Central memory CD8-positive, alpha-beta T cell (primary cell): ENCODE measurements at regions not wholly inside any gene's neighbourhood (a gene's known extent, or its start where the extent isn't known, plus 50 kb on each side); places are given as distances from the start of the nearest gene placed in this dataset.

Source experiments
- ATAC-seq: fragments of 150-1000 bp; cut with Tn5 transposase; replicated peaks from 2 replicates; pipeline ENCODE4 v1.10.0; 2022; ENCODE audit warnings: mild to moderate bottlenecking, moderate FRiP score, moderate number of reproducible peaks; ENCODE audit not compliant: poor library complexity, severe bottlenecking; ENCODE audit errors: extremely low read depth
- DNase-seq, 2 donors: peaks; one replicate each; pipeline ENCODE4 v3.0.0; 2021; ENCODE audit warnings: low spot score in 2 of 2
- H3K27ac Mint-ChIP-seq: one replicate; pipeline ENCODE4 v1.8.0; 2022; ENCODE audit warnings: low read depth, mild to moderate bottlenecking, moderate library complexity, mixed read lengths
- H3K27me3 Mint-ChIP-seq: one replicate; pipeline ENCODE4 v1.8.0; 2022; ENCODE audit warnings: mixed read lengths
- H3K36me3 Mint-ChIP-seq: one replicate; pipeline ENCODE4 v1.8.0; 2022; ENCODE audit warnings: mild to moderate bottlenecking, moderate library complexity, mixed read lengths; ENCODE audit not compliant: insufficient read depth
- H3K4me1 Mint-ChIP-seq: one replicate; pipeline ENCODE4 v1.8.0; 2022; ENCODE audit warnings: mixed read lengths
- H3K4me3 Mint-ChIP-seq: one replicate; pipeline ENCODE4 v1.8.0; 2022; ENCODE audit warnings: mild to moderate bottlenecking, moderate library complexity, mixed read lengths
- H3K9me3 Mint-ChIP-seq: one replicate; pipeline ENCODE4 v1.8.0; 2022; ENCODE audit warnings: mixed read lengths

DNA sequence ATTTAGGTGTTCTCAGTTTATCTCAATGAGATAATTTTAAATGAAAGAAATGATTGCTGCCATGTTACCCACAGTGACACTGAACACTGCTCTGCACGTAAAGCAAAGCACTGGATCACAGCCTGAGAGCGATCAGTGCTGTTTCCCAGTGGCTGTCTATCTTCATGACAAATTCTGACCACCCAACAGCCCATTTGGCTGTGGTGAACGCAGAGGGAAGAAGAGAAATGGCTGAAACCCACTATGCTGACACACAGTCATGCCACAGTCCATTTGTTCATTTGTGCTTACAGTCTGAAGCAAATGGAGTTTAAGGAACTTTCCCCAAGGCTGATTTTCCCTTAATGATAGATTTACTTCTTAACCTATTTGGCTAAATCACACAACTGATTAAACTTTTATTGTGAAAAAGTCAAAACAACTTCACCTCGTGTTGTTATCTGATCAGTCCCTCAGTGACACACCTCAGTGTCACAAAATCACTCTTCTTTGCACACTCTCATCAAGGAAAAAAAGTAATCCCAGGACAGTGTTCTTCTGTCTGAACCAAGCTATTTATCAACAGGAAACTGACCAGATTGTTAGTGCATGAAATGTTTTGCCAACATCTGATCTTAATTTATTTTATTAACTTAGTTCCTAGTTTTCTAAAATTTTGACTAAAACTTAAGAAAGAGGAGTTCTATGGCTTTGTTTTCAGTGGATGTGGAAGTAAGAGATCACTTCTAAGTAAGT, 225.1 kb downstream of the TBX18 start:
- Mint-ChIP-seq H3K27me3 (no peaks in the 10 kb centered on the region), H3K9me3 (peaks cover 6% of the 10 kb centered on the region), H3K36me3 (no peaks in the 10 kb centered on the region), H3K4me3 (no peak overlapping the region), H3K27ac (no peak overlapping the region), H3K4me1 (no peaks in the 10 kb centered on the region)
- ATAC-seq (no peak), DNase-seq (no peak)

DNA sequence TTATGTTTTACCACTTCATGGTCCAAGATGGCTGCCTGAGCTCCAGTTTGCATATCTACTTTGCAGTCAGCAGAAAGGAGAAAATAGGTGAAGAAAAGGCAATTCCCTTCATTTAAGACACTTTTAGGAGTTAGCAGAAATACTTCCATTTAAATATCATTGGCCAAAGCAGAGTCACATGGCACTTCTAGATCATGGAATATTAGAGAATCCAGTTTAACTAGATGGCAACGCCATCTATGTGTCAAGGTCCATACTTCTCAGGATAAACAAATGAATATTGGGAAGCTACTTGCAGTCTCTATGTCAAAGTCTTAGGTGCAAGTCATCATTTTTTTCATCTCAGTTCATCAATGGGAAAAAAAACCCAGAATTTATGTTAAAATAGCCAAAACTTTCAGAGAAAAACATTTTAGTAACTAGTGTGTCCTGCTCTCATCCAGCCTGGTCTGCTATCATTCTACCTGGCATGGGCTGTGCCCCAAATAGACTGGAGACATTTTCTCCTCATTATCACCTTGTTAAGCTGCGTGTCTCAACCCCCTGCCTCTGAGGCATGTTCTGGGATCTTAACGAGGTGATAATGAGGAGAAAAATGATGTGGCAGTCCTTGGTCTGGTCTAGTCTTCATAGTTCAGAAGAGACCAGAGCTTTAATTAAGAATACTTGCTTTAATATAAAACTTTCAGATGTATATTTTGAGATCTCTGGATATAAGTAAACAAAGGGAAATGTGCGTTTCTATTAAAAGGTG, 227.3 kb downstream of the TBX18 start:
- ATAC-seq (no peak), DNase-seq (no peak)
- Mint-ChIP-seq H3K4me3 (no peak overlapping the region), H3K27ac (no peak overlapping the region), H3K9me3 (peaks cover 3% of the 10 kb centered on the region), H3K36me3 (no peaks in the 10 kb centered on the region), H3K4me1 (no peaks in the 10 kb centered on the region), H3K27me3 (no peaks in the 10 kb centered on the region)

- no peaks in the 10 kb centered on the region for H3K27me3 Mint-ChIP-seq
- DNase-seq (no peak), ATAC-seq (no peak)
- H3K4me3 Mint-ChIP-seq, result no peak overlapping the region
- peaks cover 23% of the 10 kb centered on the region for H3K9me3 Mint-ChIP-seq
- H3K27ac Mint-ChIP-seq, result no peak overlapping the region
- no peaks in the 10 kb centered on the region for H3K4me1 Mint-ChIP-seq
- no peaks in the 10 kb centered on the region for H3K36me3 Mint-ChIP-seq
Observed at GRCh38 chr6:84528201-84528600, 236.2 kb downstream of the TBX18 start.

DNA sequence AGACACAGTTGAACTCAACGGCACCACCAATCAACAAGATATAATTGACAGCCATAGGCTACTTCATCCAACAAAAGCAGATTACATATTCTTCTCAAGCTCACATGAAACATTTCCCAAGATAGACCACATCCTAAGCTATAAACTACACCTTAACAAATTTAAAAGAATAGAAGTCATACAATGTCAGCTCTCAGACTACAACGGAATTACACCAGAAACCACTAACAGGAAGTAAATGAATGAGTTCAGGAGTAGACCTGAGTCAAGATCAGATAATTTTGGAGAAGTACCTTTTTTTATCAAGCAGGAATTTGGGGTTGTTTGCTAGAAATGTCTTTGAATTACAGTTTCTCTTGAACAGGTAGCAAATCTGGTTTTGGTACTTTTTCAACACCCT, 237.8 kb downstream of the TBX18 start:
- ATAC-seq, result no peak
- no peak overlapping the region for H3K27ac Mint-ChIP-seq
- peaks cover 25% of the 10 kb centered on the region for H3K9me3 Mint-ChIP-seq
- no peaks in the 10 kb centered on the region for H3K27me3 Mint-ChIP-seq
- no peak overlapping the region for H3K4me3 Mint-ChIP-seq
- no peaks in the 10 kb centered on the region for H3K36me3 Mint-ChIP-seq
- no peak for DNase-seq
- no peaks in the 10 kb centered on the region for H3K4me1 Mint-ChIP-seq

- no peak overlapping the region for H3K4me3 Mint-ChIP-seq
- H3K4me1 Mint-ChIP-seq, result no peaks in the 10 kb centered on the region
- no peaks in the 10 kb centered on the region for H3K36me3 Mint-ChIP-seq
- ATAC-seq (no peak), DNase-seq (no peak)
- no peak overlapping the region for H3K27ac Mint-ChIP-seq
- H3K9me3 Mint-ChIP-seq, result peaks cover 20% of the 10 kb centered on the region
- H3K27me3 Mint-ChIP-seq, result no peaks in the 10 kb centered on the region
Observed at GRCh38 chr6:84525907-84526306, 238.5 kb downstream of the TBX18 start.

- H3K36me3 Mint-ChIP-seq, result no peaks in the 10 kb centered on the region
- DNase-seq (no peak), ATAC-seq (no peak)
- H3K4me3 Mint-ChIP-seq, result no peak overlapping the region
- H3K9me3 Mint-ChIP-seq, result peaks cover 13% of the 10 kb centered on the region
- H3K27ac Mint-ChIP-seq, result no peak overlapping the region
- H3K4me1 Mint-ChIP-seq, result no peaks in the 10 kb centered on the region
- H3K27me3 Mint-ChIP-seq, result no peaks in the 10 kb centered on the region
Observed at GRCh38 chr6:84524636-84525035, 239.8 kb downstream of the TBX18 start.

- DNase-seq (no peak), ATAC-seq (no peak)
- H3K36me3 Mint-ChIP-seq, result no peaks in the 10 kb centered on the region
- H3K27me3 Mint-ChIP-seq, result no peaks in the 10 kb centered on the region
- H3K27ac Mint-ChIP-seq, result no peak overlapping the region
- peaks cover 18% of the 10 kb centered on the region for H3K9me3 Mint-ChIP-seq
- no peaks in the 10 kb centered on the region for H3K4me1 Mint-ChIP-seq
- no peak overlapping the region for H3K4me3 Mint-ChIP-seq
Observed at GRCh38 chr6:84522135-84522549, 242.3 kb downstream of the TBX18 start.

GRCh38 chr6:84521511-84521910, 242.9 kb downstream of the TBX18 start:
- no peaks in the 10 kb centered on the region for H3K27me3 Mint-ChIP-seq
- H3K4me1 Mint-ChIP-seq, result no peaks in the 10 kb centered on the region
- DNase-seq (no peak), ATAC-seq (no peak)
- H3K27ac Mint-ChIP-seq, result no peak overlapping the region
- H3K36me3 Mint-ChIP-seq, result no peaks in the 10 kb centered on the region
- H3K4me3 Mint-ChIP-seq, result no peak overlapping the region
- peaks cover 18% of the 10 kb centered on the region for H3K9me3 Mint-ChIP-seq

GRCh38 chr6:84517741-84518530, 246.5 kb downstream of the TBX18 start:
- no peak for DNase-seq
- H3K4me1 Mint-ChIP-seq, result no peaks in the 10 kb centered on the region
- no peaks in the 10 kb centered on the region for H3K36me3 Mint-ChIP-seq
- H3K4me3 Mint-ChIP-seq, result no peak overlapping the region
- no peak for ATAC-seq
- no peak overlapping the region for H3K27ac Mint-ChIP-seq
- H3K27me3 Mint-ChIP-seq, result no peaks in the 10 kb centered on the region
- peaks cover 9% of the 10 kb centered on the region for H3K9me3 Mint-ChIP-seq

GRCh38 chr6:84516154-84516553, 248.2 kb downstream of the TBX18 start:
- H3K36me3 Mint-ChIP-seq, result no peaks in the 10 kb centered on the region

DNA sequence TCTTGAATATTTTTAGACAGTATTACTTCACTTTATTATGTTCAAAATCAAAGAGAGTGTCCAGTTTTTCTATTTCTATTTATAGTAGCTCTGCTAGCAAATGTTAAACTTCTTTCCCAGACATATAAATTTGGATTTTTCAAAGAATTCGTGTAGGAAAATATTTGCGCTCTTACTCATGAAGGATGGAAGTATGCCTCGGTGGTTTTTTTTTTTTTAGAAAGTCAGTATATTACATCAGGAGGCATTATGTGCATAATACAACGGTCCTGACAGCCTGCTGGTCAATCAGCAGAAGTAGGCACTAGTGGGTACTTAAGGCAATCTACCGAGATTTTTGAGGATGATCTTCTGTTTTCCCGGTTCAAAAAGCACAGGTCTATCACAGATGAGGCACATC, 249.3 kb downstream of the TBX18 start:
- Mint-ChIP-seq H3K36me3 (no peaks in the 10 kb centered on the region), H3K27ac (no peak overlapping the region), H3K27me3 (no peaks in the 10 kb centered on the region), H3K4me3 (no peak overlapping the region), H3K9me3 (peaks cover 4% of the 10 kb centered on the region), H3K4me1 (no peaks in the 10 kb centered on the region)
- no peak for ATAC-seq
- DNase-seq, result no peak

More at GRCh38 chr6:84516154-84516553, 248.2 kb downstream of the TBX18 start:
- no peaks in the 10 kb centered on the region for H3K4me1 Mint-ChIP-seq
- no peak for DNase-seq
- ATAC-seq, result no peak
- no peak overlapping the region for H3K27ac Mint-ChIP-seq
- H3K4me3 Mint-ChIP-seq, result no peak overlapping the region
- no peaks in the 10 kb centered on the region for H3K27me3 Mint-ChIP-seq
- H3K9me3 Mint-ChIP-seq, result peaks cover 4% of the 10 kb centered on the region

DNA sequence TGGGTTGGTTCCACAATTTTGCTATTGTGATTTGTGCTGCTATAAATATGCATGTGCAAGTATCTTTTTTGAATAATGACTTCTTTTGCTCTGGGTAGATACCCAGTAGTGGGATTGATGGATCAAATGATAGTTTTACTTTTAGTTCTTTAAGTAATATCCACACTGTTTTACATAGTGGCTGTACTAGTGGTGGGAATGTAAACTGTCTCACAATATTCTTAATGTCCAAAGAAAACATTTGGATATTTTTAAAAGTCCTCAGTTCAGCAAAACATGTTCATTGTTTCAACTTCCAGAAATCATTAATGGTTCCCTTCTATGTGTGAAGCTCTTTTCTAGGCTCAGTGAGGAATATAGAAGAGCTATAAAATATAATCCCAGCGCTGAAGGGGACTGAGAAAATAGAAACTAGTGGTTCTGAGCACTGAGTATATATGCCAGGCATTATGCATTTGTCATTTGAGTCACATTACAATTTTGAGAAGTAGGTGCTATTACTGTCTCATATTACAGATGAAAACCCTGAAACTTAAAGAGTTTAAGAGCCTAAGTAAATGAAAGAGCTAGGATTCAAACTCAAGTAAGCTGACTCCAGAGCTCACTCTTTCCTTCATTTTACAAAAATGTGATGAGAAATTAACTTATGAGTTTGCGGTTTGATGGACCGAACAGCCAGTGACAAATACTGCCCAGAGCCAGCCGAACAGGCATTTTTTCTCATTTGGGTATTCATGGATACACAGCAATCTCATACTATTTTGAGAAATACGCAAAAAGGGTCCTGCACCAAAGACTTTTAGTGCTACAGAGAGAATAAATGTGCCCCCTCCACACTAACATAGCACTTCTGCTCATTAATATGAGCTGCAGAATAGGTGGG, 250.1 kb downstream of the TBX18 start:
- ATAC-seq, result no peak
- no peak overlapping the region for H3K27ac Mint-ChIP-seq

More for the DNA sequence above, 250.1 kb downstream of the TBX18 start:
- H3K4me3 Mint-ChIP-seq, result no peak overlapping the region
- no peaks in the 10 kb centered on the region for H3K4me1 Mint-ChIP-seq
- H3K36me3 Mint-ChIP-seq, result no peaks in the 10 kb centered on the region
- no peak for DNase-seq
- H3K9me3 Mint-ChIP-seq, result peaks cover 4% of the 10 kb centered on the region
- no peaks in the 10 kb centered on the region for H3K27me3 Mint-ChIP-seq
